ENCODE measurements at regions not wholly inside any gene's neighbourhood (a gene's known extent, or its start where the extent isn't known, plus 50 kb on each side); places are given as distances from the start of the nearest gene placed in this dataset.

DNA sequence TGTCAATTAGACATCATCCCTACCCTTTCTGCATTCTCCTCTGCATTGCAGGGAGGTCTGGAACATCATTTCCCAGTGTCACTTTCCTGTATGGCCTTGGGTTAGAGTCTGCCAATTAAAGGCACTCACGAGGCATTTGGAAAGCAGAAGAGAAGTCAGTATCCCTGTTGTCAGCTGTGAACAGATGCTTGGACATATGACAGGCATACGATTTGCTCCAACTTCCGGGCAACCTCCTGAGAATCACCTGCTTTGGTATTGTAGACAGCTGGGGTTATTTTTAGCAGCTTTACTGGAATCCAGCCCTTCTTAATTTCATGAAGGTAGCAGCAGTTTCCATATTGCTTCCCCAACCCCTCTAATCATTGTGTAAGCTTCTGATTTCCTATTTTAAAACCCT lies 88.7 kb upstream of the DHRS4 start:
- CTCF ChIA-PET: interaction anchor here (0.7 kb wide), 1 partner anchor 654 kb away, joined by 3 read pairs; no protein-coding TSS in a partner anchor
- no peak for DNase-seq (ENCODE audit: extremely low spot score)
- POLR2A ChIA-PET: no interaction called here
- TF ChIP-seq BHLHE40 (IDR thresholded peaks at IDR 0.05; ENCODE audit: borderline replicate concordance): no peak
- TF ChIP-seq HDGF (IDR thresholded peaks at IDR 0.05; ENCODE audit: borderline replicate concordance): no peak
- no peak for TF ChIP-seq SP1 (IDR thresholded peaks at IDR 0.05)
- no peak for TF ChIP-seq NFRKB (IDR thresholded peaks at IDR 0.05)
- no peak for TF ChIP-seq FOXM1 (IDR thresholded peaks at IDR 0.05; ENCODE audit: borderline replicate concordance)
- no peak for TF ChIP-seq ARNT (IDR thresholded peaks at IDR 0.05)

DNA sequence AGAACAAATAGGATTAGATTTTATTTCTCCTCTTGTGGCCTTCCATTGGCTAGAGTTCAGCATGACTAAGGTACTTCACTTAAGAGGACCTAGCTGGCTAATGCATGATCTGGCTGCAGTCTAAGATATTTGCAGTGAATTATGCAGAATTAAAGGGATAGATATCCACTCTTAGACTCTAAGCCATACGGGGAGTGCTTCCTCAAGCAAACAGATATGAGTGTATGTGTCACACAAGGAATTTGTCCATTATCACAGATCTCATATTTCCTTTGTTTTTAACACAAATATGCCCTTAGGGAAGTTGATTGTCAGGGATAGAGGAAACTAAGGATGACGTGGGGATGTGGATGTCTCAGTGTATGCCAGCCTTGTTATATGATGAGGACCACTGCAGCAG lies 88.1 kb upstream of the DHRS4 start:
- ChIA-PET CTCF (no interaction called here), POLR2A (no interaction called here)
- TF ChIP-seq L3MBTL2 (conservative IDR thresholded peaks at IDR 0.05): no peak
- TF ChIP-seq TARDBP (IDR thresholded peaks at IDR 0.05): no peak
- TF ChIP-seq FOXK2 (IDR thresholded peaks at IDR 0.05): no peak
- no peak for TF ChIP-seq CTBP1 (IDR thresholded peaks at IDR 0.05; ENCODE audit: borderline replicate concordance)
- TF ChIP-seq ELF4 (IDR thresholded peaks at IDR 0.05): no peak
- no peak for TF ChIP-seq LEF1 (IDR thresholded peaks at IDR 0.05; ENCODE audit: borderline replicate concordance)
- TF ChIP-seq FOXA1 (IDR thresholded peaks at IDR 0.05): no peak
- TF ChIP-seq, protein P1, sequence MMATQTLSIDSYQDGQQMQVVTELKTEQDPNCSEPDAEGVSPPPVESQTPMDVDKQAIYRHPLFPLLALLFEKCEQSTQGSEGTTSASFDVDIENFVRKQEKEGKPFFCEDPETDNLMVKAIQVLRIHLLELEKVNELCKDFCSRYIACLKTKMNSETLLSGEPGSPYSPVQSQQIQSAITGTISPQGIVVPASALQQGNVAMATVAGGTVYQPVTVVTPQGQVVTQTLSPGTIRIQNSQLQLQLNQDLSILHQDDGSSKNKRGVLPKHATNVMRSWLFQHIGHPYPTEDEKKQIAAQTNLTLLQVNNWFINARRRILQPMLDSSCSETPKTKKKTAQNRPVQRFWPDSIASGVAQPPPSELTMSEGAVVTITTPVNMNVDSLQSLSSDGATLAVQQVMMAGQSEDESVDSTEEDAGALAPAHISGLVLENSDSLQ (IDR thresholded peaks at IDR 0.05): no peak
- no peak for TF ChIP-seq HDGF (IDR thresholded peaks at IDR 0.05; ENCODE audit: borderline replicate concordance)
- no peak for TF ChIP-seq NFRKB (IDR thresholded peaks at IDR 0.05)
- DNase-seq (ENCODE audit: extremely low spot score): no peak

DNA sequence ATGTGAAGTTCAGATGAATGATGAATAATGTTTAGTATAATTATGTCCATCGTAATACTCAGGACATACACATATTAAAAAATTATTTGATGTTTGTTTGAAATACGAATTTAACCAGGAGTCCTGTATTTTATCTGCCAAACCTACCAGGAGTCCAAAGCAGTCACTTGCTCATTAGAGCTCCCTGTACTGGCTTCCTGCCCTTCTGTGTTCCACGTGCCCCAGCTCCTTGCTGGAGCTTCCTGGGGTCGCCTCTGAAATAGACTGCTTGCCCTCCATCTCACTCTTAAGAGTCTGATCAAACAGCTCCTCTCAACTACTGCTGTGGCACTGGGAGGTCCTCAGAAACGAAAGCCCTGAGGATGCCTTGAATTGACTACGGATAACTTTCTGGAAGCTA lies 87.3 kb upstream of the DHRS4 start:
- TF ChIP-seq BHLHE40 (IDR thresholded peaks at IDR 0.05; ENCODE audit: borderline replicate concordance) (no peak), FOXA1 (IDR thresholded peaks at IDR 0.05) (no peak), TARDBP (IDR thresholded peaks at IDR 0.05) (no peak), ELF4 (IDR thresholded peaks at IDR 0.05) (no peak), HDGF (IDR thresholded peaks at IDR 0.05; ENCODE audit: borderline replicate concordance) (no peak), FOXK2 (IDR thresholded peaks at IDR 0.05) (no peak), CTBP1 (IDR thresholded peaks at IDR 0.05; ENCODE audit: borderline replicate concordance) (no peak), L3MBTL2 (conservative IDR thresholded peaks at IDR 0.05) (no peak), ZNF384 (IDR thresholded peaks at IDR 0.05) (no peak), NFRKB (IDR thresholded peaks at IDR 0.05) (no peak), SUZ12 (IDR thresholded peaks at IDR 0.05) (no peak), SP1 (IDR thresholded peaks at IDR 0.05) (no peak), FOXM1 (IDR thresholded peaks at IDR 0.05; ENCODE audit: borderline replicate concordance) (no peak), ARNT (IDR thresholded peaks at IDR 0.05) (no peak), LEF1 (IDR thresholded peaks at IDR 0.05; ENCODE audit: borderline replicate concordance) (no peak)
- TF ChIP-seq, protein P1 (IDR thresholded peaks at IDR 0.05): no peak
- ChIA-PET POLR2A (no interaction called here), CTCF (interaction anchor here (0.8 kb wide), 1 partner anchor 44 kb away, joined by 4 read pairs; no protein-coding TSS in a partner anchor)
- no peak for DNase-seq (ENCODE audit: extremely low spot score)

DNA sequence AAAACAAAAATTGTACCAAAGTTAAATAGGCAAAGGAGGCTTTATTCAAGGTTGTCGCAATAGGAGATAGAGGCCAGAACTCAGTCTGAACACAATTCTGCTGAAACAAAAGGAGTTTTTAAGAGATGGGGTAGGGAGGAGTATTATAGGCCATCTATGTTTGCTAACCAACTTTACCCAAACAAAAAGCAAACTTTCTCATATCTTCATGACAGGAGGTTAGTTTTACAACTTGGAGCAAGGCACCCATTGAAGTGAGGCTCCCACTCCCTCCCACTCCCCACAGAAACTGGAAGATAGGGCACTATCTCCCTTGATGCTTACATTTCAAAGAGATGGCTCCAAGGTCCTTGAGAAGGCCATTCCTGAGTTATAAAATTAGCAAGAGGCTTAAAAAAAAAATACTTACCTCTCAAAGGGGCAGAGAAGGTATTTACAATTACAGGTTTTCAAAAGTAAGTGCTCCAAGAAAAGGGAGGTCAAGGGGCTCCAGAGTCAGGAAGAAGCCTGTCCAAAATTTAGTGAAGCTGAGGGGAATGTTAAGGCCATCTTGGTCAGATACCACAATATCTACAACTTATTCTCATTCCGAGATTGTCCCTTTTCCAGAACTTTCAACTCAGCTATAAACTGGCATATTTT lies 84.4 kb upstream of the DHRS4 start:
- no peak for DNase-seq (ENCODE audit: extremely low spot score)
- CTCF ChIA-PET: no interaction called here
- TF ChIP-seq TARDBP (IDR thresholded peaks at IDR 0.05): no peak
- no peak for TF ChIP-seq HDGF (IDR thresholded peaks at IDR 0.05; ENCODE audit: borderline replicate concordance)
- no peak for TF ChIP-seq FOXK2 (IDR thresholded peaks at IDR 0.05)
- no peak for TF ChIP-seq ZNF384 (IDR thresholded peaks at IDR 0.05)
- TF ChIP-seq ARNT (IDR thresholded peaks at IDR 0.05): no peak
- POLR2A ChIA-PET: no interaction called here

DNA sequence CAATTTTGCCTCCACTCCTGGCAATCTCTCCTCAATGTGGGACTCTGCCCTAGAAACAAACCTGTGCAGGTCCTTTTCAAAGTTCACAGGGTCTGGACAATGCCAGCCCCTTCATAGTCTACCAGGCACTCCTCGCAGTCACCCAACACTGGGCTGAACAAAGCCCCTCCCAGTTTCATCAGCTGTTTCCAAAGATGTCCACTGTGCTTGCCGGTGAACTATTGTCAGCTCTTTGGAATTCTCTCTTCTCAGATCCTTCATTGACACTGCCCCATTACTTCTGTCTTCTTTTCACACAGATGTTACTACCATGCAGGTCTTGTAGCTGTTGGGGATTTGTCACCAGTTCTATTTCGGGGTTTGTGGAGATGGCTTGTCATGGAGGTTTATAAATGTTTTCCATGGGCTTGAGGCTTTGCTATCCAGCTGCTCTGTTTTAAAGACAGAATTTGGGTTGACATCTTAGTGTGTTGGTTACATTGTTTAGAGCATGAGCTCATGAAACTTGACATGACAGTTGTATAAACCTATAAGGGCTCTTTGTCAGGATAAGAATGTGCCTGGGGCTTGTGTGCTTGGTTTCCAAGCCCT lies 77.3 kb upstream of the DHRS4 start:
- TF ChIP-seq NFRKB (IDR thresholded peaks at IDR 0.05): no peak
- no peak for TF ChIP-seq SP1 (IDR thresholded peaks at IDR 0.05)
- TF ChIP-seq FOXA1 (IDR thresholded peaks at IDR 0.05): no peak
- TF ChIP-seq ZNF384 (IDR thresholded peaks at IDR 0.05): no peak
- no peak for TF ChIP-seq FOXK2 (IDR thresholded peaks at IDR 0.05)
- TF ChIP-seq, protein P1 (IDR thresholded peaks at IDR 0.05): no peak
- no peak for TF ChIP-seq L3MBTL2 (conservative IDR thresholded peaks at IDR 0.05)
- no peak for TF ChIP-seq FOXM1 (IDR thresholded peaks at IDR 0.05; ENCODE audit: borderline replicate concordance)
- no peak for TF ChIP-seq ELF4 (IDR thresholded peaks at IDR 0.05)
- TF ChIP-seq TARDBP (IDR thresholded peaks at IDR 0.05): no peak
- no peak for TF ChIP-seq SUZ12 (IDR thresholded peaks at IDR 0.05)
- no peak for TF ChIP-seq HDGF (IDR thresholded peaks at IDR 0.05; ENCODE audit: borderline replicate concordance)
- no peak for TF ChIP-seq ARNT (IDR thresholded peaks at IDR 0.05)
- TF ChIP-seq CTBP1 (IDR thresholded peaks at IDR 0.05; ENCODE audit: borderline replicate concordance): no peak
- no peak for TF ChIP-seq BHLHE40 (IDR thresholded peaks at IDR 0.05; ENCODE audit: borderline replicate concordance)
- no peak for TF ChIP-seq LEF1 (IDR thresholded peaks at IDR 0.05; ENCODE audit: borderline replicate concordance)
- no peak for DNase-seq (ENCODE audit: extremely low spot score)
- ChIA-PET CTCF (no interaction called here), POLR2A (no interaction called here)

DNA sequence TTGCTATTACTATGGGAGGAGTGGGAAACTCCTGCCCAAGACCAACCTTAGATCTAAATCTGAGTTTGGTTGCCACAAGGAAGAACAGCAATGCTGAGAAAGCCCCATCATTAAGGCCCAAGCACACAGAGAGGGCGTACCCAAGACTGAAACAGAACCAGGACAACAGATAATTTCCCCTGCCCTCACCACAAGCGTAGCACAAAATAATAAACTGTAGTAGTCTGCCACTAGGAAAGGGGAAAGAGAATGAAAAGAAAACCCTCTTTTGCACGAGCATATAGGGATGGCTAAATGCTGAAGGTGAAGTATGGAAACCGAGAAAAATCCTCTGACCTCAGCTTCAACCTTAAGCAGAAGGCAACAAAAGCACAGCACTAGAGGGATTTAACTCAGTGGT lies 76.5 kb upstream of the DHRS4 start:
- ChIA-PET POLR2A (no interaction called here), CTCF (no interaction called here)
- DNase-seq (ENCODE audit: extremely low spot score): no peak
- no peak for TF ChIP-seq FOXK2 (IDR thresholded peaks at IDR 0.05)
- no peak for TF ChIP-seq ELF4 (IDR thresholded peaks at IDR 0.05)
- no peak for TF ChIP-seq L3MBTL2 (conservative IDR thresholded peaks at IDR 0.05)
- TF ChIP-seq FOXM1 (IDR thresholded peaks at IDR 0.05; ENCODE audit: borderline replicate concordance): no peak
- no peak for TF ChIP-seq LEF1 (IDR thresholded peaks at IDR 0.05; ENCODE audit: borderline replicate concordance)
- no peak for TF ChIP-seq HDGF (IDR thresholded peaks at IDR 0.05; ENCODE audit: borderline replicate concordance)
- no peak for TF ChIP-seq CTBP1 (IDR thresholded peaks at IDR 0.05; ENCODE audit: borderline replicate concordance)
- no peak for TF ChIP-seq TARDBP (IDR thresholded peaks at IDR 0.05)
- TF ChIP-seq SUZ12 (IDR thresholded peaks at IDR 0.05): no peak

Measured in HEK293T (cell line).